Neuronal stem cell (in vitro differentiated cells): ENCODE measurements at regions not wholly inside any gene's neighbourhood (a gene's known extent, or its start where the extent isn't known, plus 50 kb on each side); places are given as distances from the start of the nearest gene placed in this dataset.
"Not testable (repeated sequence)": the region's sequence is repeated elsewhere in the genome, so short reads cannot be mapped to it uniquely, and the experiment has no call there.

ENCODE experiments used
- DNase-seq: peaks from one replicate; pipeline ENCODE4 v3.0.0-alpha.2; 2013; ENCODE audit warnings: low spot score
- H2AFZ ChIP-seq: one replicate; pipeline ENCODE4 v1.6.1; 2013; ENCODE audit warnings: mild to moderate bottlenecking, low read length, inconsistent platforms
- H2AK5ac ChIP-seq: 2 replicates; pipeline ENCODE4 v1.6.1; 2013; ENCODE audit warnings: low read depth, mild to moderate bottlenecking, inconsistent platforms, low read length, moderate library complexity, mixed read lengths
- H2BK120ac ChIP-seq: 2 replicates; pipeline ENCODE4 v1.6.1; 2013; ENCODE audit warnings: low read depth, mild to moderate bottlenecking, inconsistent platforms, low read length, moderate library complexity, mixed read lengths
- H2BK12ac ChIP-seq: one replicate; pipeline ENCODE4 v1.6.1; 2013; ENCODE audit warnings: low read length, inconsistent platforms
- H2BK15ac ChIP-seq: 2 replicates; pipeline ENCODE4 v1.6.1; 2013; ENCODE audit warnings: mild to moderate bottlenecking, low read length, inconsistent platforms, mixed read lengths
- H2BK5ac ChIP-seq: one replicate; pipeline ENCODE4 v1.6.1; 2013; ENCODE audit warnings: inconsistent platforms, mild to moderate bottlenecking, low read length, moderate library complexity
- H3K14ac ChIP-seq: one replicate; pipeline ENCODE4 v1.6.1; 2013; ENCODE audit warnings: low read length, inconsistent platforms
- H3K18ac ChIP-seq: 2 replicates; pipeline ENCODE4 v1.6.1; 2013; ENCODE audit warnings: low read length, inconsistent platforms
- H3K23ac ChIP-seq: 2 replicates; pipeline ENCODE4 v1.6.1; 2013; ENCODE audit warnings: low read depth, mild to moderate bottlenecking, mixed read lengths, low read length, inconsistent platforms; ENCODE audit not compliant: poor library complexity
- H3K27ac ChIP-seq: replicated peaks from 3 replicates; pipeline ENCODE4 v1.5.1; 2013; ENCODE audit warnings: low read length, inconsistent platforms
- H3K27me3 ChIP-seq, 3 experiments: 2 replicates each; pipeline ENCODE4 v1.6.1; 2013; ENCODE audit warnings: low read length in 3 of 3, mild to moderate bottlenecking in 2 of 3, inconsistent platforms in 1 of 3, low read depth in 1 of 3, mixed read lengths in 1 of 3, moderate library complexity in 1 of 3; ENCODE audit not compliant: control insufficient read depth in 3 of 3, insufficient read depth in 3 of 3
- H3K36me3 ChIP-seq, 2 donors: replicated peaks in 1 of 2; 2 replicates each; pipeline ENCODE4 v1.6.1; 2013; ENCODE audit warnings: low read length in 2 of 2; ENCODE audit not compliant: control insufficient read depth in 2 of 2, insufficient read depth in 2 of 2
- H3K4ac ChIP-seq: 2 replicates; pipeline ENCODE4 v1.6.1; 2013; ENCODE audit warnings: inconsistent platforms, mild to moderate bottlenecking, low read length, moderate library complexity
- H3K4me1 ChIP-seq, 2 donors: 1 replicate in 1 of 2; 2 replicates in 1 of 2; pipeline ENCODE4 v1.6.1; 2013; ENCODE audit warnings: low read length in 2 of 2, low read depth in 1 of 2; ENCODE audit not compliant: control insufficient read depth in 2 of 2, insufficient read depth in 1 of 2
- H3K4me2 ChIP-seq: one replicate; pipeline ENCODE4 v1.6.1; 2013; ENCODE audit warnings: mild to moderate bottlenecking, low read length, inconsistent platforms; ENCODE audit not compliant: insufficient read depth, poor library complexity, severe bottlenecking
- H3K4me3 ChIP-seq, 2 donors: 2 replicates each; pipeline ENCODE4 v1.5.1; 2013; ENCODE audit warnings: low read length in 2 of 2, mild to moderate bottlenecking in 2 of 2, inconsistent platforms in 1 of 2, moderate library complexity in 1 of 2
- H3K79me1 ChIP-seq: one replicate; pipeline ENCODE4 v1.6.1; 2013; ENCODE audit warnings: low read depth, mild to moderate bottlenecking, inconsistent platforms, low read length, moderate library complexity
- H3K9ac ChIP-seq: one replicate; pipeline ENCODE4 v1.6.1; 2013; ENCODE audit warnings: mild to moderate bottlenecking, low read depth, low read length, inconsistent platforms; ENCODE audit not compliant: poor library complexity
- H3K9me3 ChIP-seq, 2 donors: replicated peaks in 1 of 2; 2 replicates each; pipeline versions ENCODE3 to v1.6.1; 2013; ENCODE audit warnings: low read length in 2 of 2, mild to moderate bottlenecking in 2 of 2, inconsistent platforms in 1 of 2, low read depth in 1 of 2, mixed read lengths in 1 of 2, moderate library complexity in 1 of 2; ENCODE audit not compliant: control insufficient read depth in 2 of 2, insufficient read depth in 1 of 2
- H4K8ac ChIP-seq: one replicate; pipeline ENCODE4 v1.6.1; 2013; ENCODE audit warnings: low read depth, mild to moderate bottlenecking, inconsistent platforms, low read length, moderate library complexity
- H4K91ac ChIP-seq: one replicate; pipeline ENCODE4 v1.6.1; 2013; ENCODE audit warnings: low read length, low read depth, mild to moderate bottlenecking, inconsistent platforms; ENCODE audit not compliant: poor library complexity
- WGBS, 2 donors: extraction: QIAGEN DNeasy Blood & Tissue Kit; methylation state at CpG; one replicate each; pipeline ENCODE4 v1.1.7; 2013; ENCODE audit warnings: missing lambda C conversion rate in 2 of 2, mixed read lengths in 1 of 2; ENCODE audit not compliant: insufficient read length in 2 of 2, insufficient replicate concordance in 1 of 2; ENCODE audit errors: extremely low coverage in 2 of 2; 5-methylcytosine and 5-hydroxymethylcytosine counted together

DNA sequence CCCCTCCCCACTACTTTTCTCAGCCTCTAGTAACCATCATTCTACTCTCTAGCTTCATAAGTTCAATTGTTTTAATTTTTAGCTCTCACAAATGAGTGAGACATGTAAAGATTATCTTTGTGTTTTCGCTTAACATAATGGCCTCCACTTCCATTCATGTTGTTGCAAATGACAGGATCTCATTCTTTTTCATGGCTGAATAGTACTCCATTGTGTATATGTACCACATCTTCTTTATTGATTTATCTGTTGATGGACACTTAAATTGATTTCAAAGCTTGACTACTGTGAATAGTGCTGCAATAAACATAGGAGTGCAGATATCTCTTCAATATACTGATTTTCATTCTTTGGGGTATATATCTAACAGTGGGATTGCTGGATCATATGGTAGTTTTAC, 699.8 kb upstream of the NR2F2 start:
- Histone ChIP-seq H2BK12ac (no peak overlapping the region), H3K27me3 (no peaks in the 10 kb centered on the region), H4K91ac (no peak overlapping the region), H2BK15ac (no peak overlapping the region), H3K4ac (no peak overlapping the region), H2AK5ac (no peak overlapping the region), H3K4me1 (peaks cover 11 to 17% of the 10 kb centered on the region in 2 donors), H3K4me3 (no peak overlapping the region), H2BK120ac (no peak overlapping the region), H3K36me3 (no peaks in the 10 kb centered on the region), H3K9ac (no peak overlapping the region), H3K27ac (no peak overlapping the region), H3K79me1 (no peaks in the 10 kb centered on the region), H4K8ac (no peak overlapping the region), H2BK5ac (no peak overlapping the region), H3K18ac (no peak overlapping the region), H3K23ac (no peak overlapping the region), H3K14ac (no peak overlapping the region), H3K9me3 (no peaks in the 10 kb centered on the region), H2AFZ (no peak overlapping the region), H3K4me2 (no peak overlapping the region)
- WGBS, 2 donors, result no CpG with 5 or more reads among the region's 1 CpG
- DNase-seq, result no peak

DNA sequence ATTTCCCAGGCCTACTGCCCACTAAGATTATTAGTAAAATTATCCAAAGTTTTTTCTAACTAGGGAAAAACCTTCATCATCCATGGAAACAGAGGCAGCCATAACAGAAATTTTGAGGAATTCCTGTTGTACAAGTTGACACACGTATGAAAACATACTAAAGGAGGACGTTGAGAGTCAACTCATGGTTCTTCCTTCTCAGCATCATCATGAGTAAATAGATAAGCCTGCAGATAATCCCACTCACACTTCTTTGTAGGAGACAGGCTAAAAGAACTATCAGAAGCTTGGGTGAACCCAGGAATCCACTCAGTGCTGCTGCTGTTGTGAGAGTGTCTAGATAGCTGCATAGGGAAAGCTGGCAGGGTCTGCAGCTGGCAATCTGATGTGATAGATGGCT, 694.8 kb upstream of the NR2F2 start:
- Histone ChIP-seq H2BK12ac (no peak overlapping the region), H3K27ac (no peak overlapping the region), H2AK5ac (no peak overlapping the region), H2BK5ac (no peak overlapping the region), H2AFZ (peak overlapping the region; percentile 24), H4K8ac (no peak overlapping the region), H3K36me3 (no peaks in the 10 kb centered on the region), H2BK120ac (no peak overlapping the region), H3K27me3 (no peaks in the 10 kb centered on the region), H3K18ac (no peak overlapping the region), H3K23ac (no peak overlapping the region), H3K4me3 (no peak overlapping the region), H3K14ac (no peak overlapping the region), H3K4me1 (no peaks in the 10 kb centered on the region), H4K91ac (no peak overlapping the region), H3K9me3 (no peaks in the 10 kb centered on the region), H3K4me2 (no peak overlapping the region), H3K79me1 (no peaks in the 10 kb centered on the region), H3K9ac (no peak overlapping the region), H3K4ac (no peak overlapping the region), H2BK15ac (no peak overlapping the region)
- no peak for DNase-seq
- WGBS, 2 donors, result no CpG with 5 or more reads among the region's 2 CpGs

- H3K23ac ChIP-seq, result no peak overlapping the region
- H3K4me3 ChIP-seq, result no peak overlapping the region
- no peak overlapping the region for H2BK120ac ChIP-seq
- H3K14ac ChIP-seq, result no peak overlapping the region
- H3K79me1 ChIP-seq, result no peaks in the 10 kb centered on the region
- no peak overlapping the region for H3K4me2 ChIP-seq
- H2BK5ac ChIP-seq, result no peak overlapping the region
- no peak for DNase-seq
- no peaks in the 10 kb centered on the region for H3K27me3 ChIP-seq
- no peaks in the 10 kb centered on the region for H3K9me3 ChIP-seq
- H3K4ac ChIP-seq, result no peak overlapping the region
- no peak overlapping the region for H3K9ac ChIP-seq
- no peaks in the 10 kb centered on the region for H3K4me1 ChIP-seq
- no peak overlapping the region for H3K27ac ChIP-seq
- no peak overlapping the region for H4K8ac ChIP-seq
- H4K91ac ChIP-seq, result no peak overlapping the region
- no peak overlapping the region for H2BK12ac ChIP-seq
- H3K18ac ChIP-seq, result no peak overlapping the region
- H2BK15ac ChIP-seq, result no peak overlapping the region
- peak overlapping the region; percentile 24 for H2AFZ ChIP-seq
- H2AK5ac ChIP-seq, result no peak overlapping the region
- no CpG with 5 or more reads among the region's 4 CpGs for WGBS, 2 donors
- H3K36me3 ChIP-seq, result no peaks in the 10 kb centered on the region
Measured at GRCh38 chr15:95636107-95636506, 694.4 kb upstream of the NR2F2 start.

DNA sequence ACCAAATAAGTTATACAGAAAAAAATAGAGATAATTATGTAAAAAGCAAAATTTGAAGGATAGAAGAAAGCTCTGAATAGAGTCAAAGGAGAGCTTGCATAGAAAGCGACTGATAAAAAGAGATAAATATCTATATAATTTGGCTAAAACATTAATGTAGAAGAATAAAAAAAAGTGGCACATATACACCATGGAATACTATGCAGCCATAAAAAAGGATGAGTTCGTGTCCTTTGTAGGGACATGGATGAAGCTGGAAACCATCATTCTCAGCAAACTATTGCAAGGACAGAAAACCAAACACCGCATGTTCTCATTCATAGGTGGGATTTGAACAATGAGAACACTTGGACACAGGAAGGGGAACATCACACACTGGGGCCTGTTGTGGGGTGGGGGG, 693.3 kb upstream of the NR2F2 start:
- H2AK5ac ChIP-seq, H3K18ac ChIP-seq, H3K14ac ChIP-seq, H4K8ac ChIP-seq, DNase-seq, H3K9ac ChIP-seq, H3K4me1 ChIP-seq, H3K4me2 ChIP-seq, H3K23ac ChIP-seq, H2BK15ac ChIP-seq, H3K4ac ChIP-seq, H3K27ac ChIP-seq, H2BK12ac ChIP-seq, H4K91ac ChIP-seq, H3K36me3 ChIP-seq, H3K4me3 ChIP-seq, H2AFZ ChIP-seq, H3K9me3 ChIP-seq, H3K27me3 ChIP-seq, H3K79me1 ChIP-seq, H2BK120ac ChIP-seq, H2BK5ac ChIP-seq: not testable (repeated sequence)
- no CpG with 5 or more reads among the region's 3 CpGs for WGBS, 2 donors
